ENCODE measurements at regions not wholly inside any gene's neighbourhood (a gene's known extent, or its start where the extent isn't known, plus 50 kb on each side); places are given as distances from the start of the nearest gene placed in this dataset.

DNA sequence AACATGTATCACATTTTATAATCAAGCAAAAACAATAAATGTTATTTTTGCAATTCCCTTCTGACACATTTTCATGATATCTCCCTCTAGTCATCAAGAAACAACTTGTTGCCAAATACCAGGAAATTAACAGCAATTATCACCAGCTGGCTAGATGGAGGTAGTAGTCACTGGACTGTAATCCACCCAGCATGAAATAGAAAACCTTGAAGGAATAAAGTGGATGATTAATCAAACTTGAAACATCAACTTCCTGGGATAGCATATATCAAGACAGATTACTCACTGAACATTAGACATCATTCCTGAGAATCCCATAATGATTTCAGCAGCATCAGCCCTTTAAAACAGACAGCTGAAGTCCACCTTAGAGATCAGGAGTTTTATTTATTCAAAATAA, 259.0 kb downstream of the CCDC59 start:
- ChIA-PET CTCF (no interaction called here), POLR2A (no interaction called here)
- DNase-seq (no peak), ATAC-seq (ENCODE audit: low read depth) (no peak)
- Histone ChIP-seq H3K9ac (ENCODE audit: low read length) (no peak overlapping the region), H3K27me3 (replicated peaks in 1 of 4; ENCODE audit: control extremely low read depth in 1 of 4, control insufficient read depth in 3 of 4, insufficient read depth in 4 of 4, low read length in 3 of 4) (no peaks in the 10 kb centered on the region), H2AFZ (ENCODE audit: insufficient read depth, low read depth, low read length, poor library complexity, severe bottlenecking) (no peak overlapping the region), H3K4me1 (ENCODE audit: control insufficient read depth in 2 of 2, insufficient read depth in 2 of 2, low read length in 2 of 2) (no peaks in the 10 kb centered on the region), H4K20me1 (ENCODE audit: control insufficient read depth, insufficient read depth, low read length, poor library complexity, severe bottlenecking) (no peaks in the 10 kb centered on the region), H3K9me3 (ENCODE audit: control extremely low read depth in 1 of 3, control insufficient read depth in 2 of 3, insufficient read depth in 1 of 3, low read length in 2 of 3) (peaks cover 0 to 12% (median 0%) of the 10 kb centered on the region in 3 donors), H3K4me3 (ENCODE audit: control extremely low read depth in 1 of 5, extremely low read depth in 1 of 5, insufficient read depth in 1 of 5, low read depth in 2 of 5, low read length in 4 of 5) (no peak overlapping the region), H3K4me2 (replicated peaks; ENCODE audit: low read depth, low read length, poor library complexity, severe bottlenecking) (no peak overlapping the region), H3K27ac (ENCODE audit: low read length in 2 of 2) (no peak overlapping the region), H3K36me3 (replicated peaks in 1 of 2; ENCODE audit: control extremely low read depth in 1 of 2, control insufficient read depth in 1 of 2, extremely low read depth in 1 of 2, insufficient read depth in 2 of 2, low read length in 1 of 2) (no peaks in the 10 kb centered on the region), H3K79me2 (ENCODE audit: control insufficient read depth, insufficient read depth, low read length) (no peaks in the 10 kb centered on the region)
- TF ChIP-seq CTCF (IDR thresholded peaks at IDR 0.05) (no peak), EZH2 (IDR thresholded peaks at IDR 0.05; ENCODE audit: borderline replicate concordance, insufficient read depth, low read depth, low read length, poor library complexity, severe bottlenecking) (no peak)
- intact Hi-C loops (cut with micrococcal nuclease) = no loop called here
- Mint-ChIP-seq H3K4me3 (no peak overlapping the region), H3K27ac (no peak overlapping the region), H3K4me1 (no peaks in the 10 kb centered on the region), H3K27me3 (no peaks in the 10 kb centered on the region), H3K9me3 (ENCODE audit: insufficient read depth) (peaks cover 5% of the 10 kb centered on the region)

DNA sequence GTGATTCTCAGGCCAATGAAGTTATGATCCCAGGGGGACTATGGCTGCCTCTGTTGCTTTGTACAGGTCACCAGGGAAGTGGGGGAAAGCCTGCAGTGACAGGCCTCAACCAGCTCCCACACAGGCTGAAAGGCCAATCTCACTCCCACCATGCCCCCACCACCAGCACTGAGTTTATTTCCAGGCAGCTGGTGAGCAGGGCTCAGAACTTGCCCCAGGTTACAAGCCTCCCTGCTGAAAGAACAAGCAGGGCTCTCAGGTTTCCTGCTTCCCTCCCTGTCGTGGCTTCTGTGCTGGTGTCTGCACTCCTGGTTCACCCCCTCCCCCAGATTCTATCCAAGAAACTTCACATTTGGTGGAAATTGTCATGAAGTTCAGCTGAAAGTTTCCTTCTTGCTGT, 260.3 kb downstream of the CCDC59 start:
- DNase-seq (no peak), ATAC-seq (ENCODE audit: low read depth) (no peak)
- Histone ChIP-seq H4K20me1 (ENCODE audit: control insufficient read depth, insufficient read depth, low read length, poor library complexity, severe bottlenecking) (no peaks in the 10 kb centered on the region), H3K36me3 (replicated peaks in 1 of 2; ENCODE audit: control extremely low read depth in 1 of 2, control insufficient read depth in 1 of 2, extremely low read depth in 1 of 2, insufficient read depth in 2 of 2, low read length in 1 of 2) (no peaks in the 10 kb centered on the region), H3K4me2 (replicated peaks; ENCODE audit: low read depth, low read length, poor library complexity, severe bottlenecking) (no peak overlapping the region), H3K27ac (ENCODE audit: low read length in 2 of 2) (no peak overlapping the region), H3K9ac (ENCODE audit: low read length) (no peak overlapping the region), H3K79me2 (ENCODE audit: control insufficient read depth, insufficient read depth, low read length) (no peaks in the 10 kb centered on the region), H3K4me3 (ENCODE audit: control extremely low read depth in 1 of 5, extremely low read depth in 1 of 5, insufficient read depth in 1 of 5, low read depth in 2 of 5, low read length in 4 of 5) (no peak overlapping the region), H2AFZ (ENCODE audit: insufficient read depth, low read depth, low read length, poor library complexity, severe bottlenecking) (no peak overlapping the region), H3K4me1 (ENCODE audit: control insufficient read depth in 2 of 2, insufficient read depth in 2 of 2, low read length in 2 of 2) (no peaks in the 10 kb centered on the region), H3K9me3 (ENCODE audit: control extremely low read depth in 1 of 3, control insufficient read depth in 2 of 3, insufficient read depth in 1 of 3, low read length in 2 of 3) (peaks cover 0 to 9% (median 0%) of the 10 kb centered on the region in 3 donors), H3K27me3 (replicated peaks in 1 of 4; ENCODE audit: control extremely low read depth in 1 of 4, control insufficient read depth in 3 of 4, insufficient read depth in 4 of 4, low read length in 3 of 4) (no peaks in the 10 kb centered on the region)
- Mint-ChIP-seq H3K27ac (no peak overlapping the region), H3K27me3 (no peaks in the 10 kb centered on the region), H3K4me1 (no peaks in the 10 kb centered on the region), H3K4me3 (no peak overlapping the region), H3K9me3 (ENCODE audit: insufficient read depth) (peaks cover 5% of the 10 kb centered on the region)
- WGBS (ENCODE audit: insufficient coverage) = 57% methylated on average over 1 of the region's 1 CpG
- intact Hi-C loops (cut with micrococcal nuclease) = no loop called here
- CTCF ChIA-PET = no interaction called here
- TF ChIP-seq CTCF (IDR thresholded peaks at IDR 0.05) = no peak
- TF ChIP-seq EZH2 (IDR thresholded peaks at IDR 0.05; ENCODE audit: borderline replicate concordance, insufficient read depth, low read depth, low read length, poor library complexity, severe bottlenecking) = no peak
- POLR2A ChIA-PET = no interaction called here
